Hematopoietic multipotent progenitor cell treated with erythropoietin and hydrocortisone succinate and interleukin-3 and kit ligand, for 15 days (in vitro differentiated cells): ENCODE measurements at regions not wholly inside any gene's neighbourhood (a gene's known extent, or its start where the extent isn't known, plus 50 kb on each side); places are given as distances from the start of the nearest gene placed in this dataset.

ENCODE experiments used
- DNase-seq: peaks from one replicate; pipeline ENCODE4 v3.0.0-alpha.2; 2015; ENCODE audit warnings: low spot score

DNA sequence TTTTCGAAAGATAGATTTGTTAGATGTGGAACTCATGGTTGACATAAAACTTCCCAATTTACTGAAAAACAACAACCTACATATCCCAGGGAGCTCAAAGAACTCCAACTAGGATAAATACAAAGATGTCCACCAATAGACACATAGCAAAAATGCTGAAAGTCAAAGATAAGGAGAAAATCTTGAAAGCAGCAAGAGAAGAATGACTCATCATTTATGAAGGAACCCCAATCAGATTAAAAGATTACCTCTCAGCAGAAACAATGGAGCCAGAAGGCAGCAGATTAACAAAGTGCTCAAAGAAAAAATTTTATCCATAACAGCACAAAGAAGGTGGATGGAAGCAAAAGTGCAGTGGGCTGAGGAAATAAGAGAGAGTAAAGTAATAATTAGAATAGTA lies 908.6 kb downstream of the SORCS3 start:
- DNase-seq, result no peak

DNA sequence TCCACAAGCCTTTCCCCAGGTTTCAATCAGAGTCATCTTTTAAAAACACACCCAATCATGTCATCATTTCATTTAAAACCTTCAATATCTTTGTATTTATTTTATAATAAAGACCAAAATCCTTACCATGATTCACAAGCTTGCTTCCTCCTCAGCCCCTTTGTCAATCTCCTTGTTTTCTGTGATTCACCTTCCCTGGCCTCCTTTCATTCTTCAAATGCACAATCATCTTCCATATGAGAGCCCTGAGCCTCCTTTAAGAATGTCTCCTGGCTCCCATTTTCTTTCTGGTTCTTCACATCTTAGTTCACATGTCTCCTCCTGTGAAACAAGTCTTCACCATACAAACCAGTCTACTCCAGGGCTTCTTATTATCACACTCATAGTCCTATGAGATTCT lies 904.0 kb downstream of the SORCS3 start:
- DNase-seq, result no peak

DNA sequence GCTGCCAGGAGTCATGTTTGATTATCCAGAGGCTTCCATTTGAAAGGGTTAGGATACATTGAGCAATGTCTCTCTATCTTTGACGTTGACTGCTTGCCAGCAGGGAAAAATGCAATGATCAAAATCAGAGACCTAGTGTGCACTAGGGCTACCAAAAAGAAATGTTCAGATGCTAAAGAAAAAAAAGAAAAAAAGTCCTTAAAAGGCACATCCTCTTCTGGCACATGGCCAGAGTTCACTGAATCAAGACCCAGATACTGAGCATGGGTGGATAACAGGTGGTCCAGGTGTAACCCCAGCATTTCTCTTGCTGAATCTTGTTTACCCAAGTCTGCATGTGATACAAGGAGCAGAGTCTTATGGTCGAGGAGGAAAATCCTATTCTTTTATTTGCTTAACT lies 899.3 kb downstream of the SORCS3 start:
- DNase-seq, result no peak

GRCh38 chr10:105538874-105539273 lies 897.8 kb downstream of the SORCS3 start:
- DNase-seq, result no peak

GRCh38 chr10:105535478-105535877 lies 894.4 kb downstream of the SORCS3 start:
- DNase-seq, result no peak

- no peak for DNase-seq
These were observed 893.0 kb downstream of the SORCS3 start for GRCh38 chr10:105534086-105534485.

- DNase-seq, result no peak
These were observed 875.4 kb downstream of the SORCS3 start for GRCh38 chr10:105516511-105516910.

- no peak for DNase-seq
These were observed 873.0 kb downstream of the SORCS3 start for GRCh38 chr10:105514106-105514505.

DNA sequence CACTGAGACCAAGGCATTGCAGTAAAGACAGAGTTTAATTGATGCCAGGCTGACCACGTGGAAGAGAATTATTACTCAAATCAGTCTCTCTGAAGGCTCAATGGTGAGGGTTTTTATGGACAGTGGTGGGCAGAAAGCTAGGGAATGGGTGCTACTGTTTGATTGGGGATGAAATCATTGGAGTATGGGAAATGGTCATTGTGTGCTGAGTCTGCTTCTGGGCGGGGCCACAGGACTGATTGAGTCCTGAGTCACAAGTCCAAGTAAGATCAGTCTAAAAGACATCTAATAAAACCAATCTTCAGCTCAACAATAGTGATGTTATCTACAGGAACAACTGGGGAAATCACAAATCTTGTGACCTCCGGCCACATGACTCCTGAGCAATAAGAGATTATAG lies 868.4 kb downstream of the SORCS3 start:
- no peak for DNase-seq

DNA sequence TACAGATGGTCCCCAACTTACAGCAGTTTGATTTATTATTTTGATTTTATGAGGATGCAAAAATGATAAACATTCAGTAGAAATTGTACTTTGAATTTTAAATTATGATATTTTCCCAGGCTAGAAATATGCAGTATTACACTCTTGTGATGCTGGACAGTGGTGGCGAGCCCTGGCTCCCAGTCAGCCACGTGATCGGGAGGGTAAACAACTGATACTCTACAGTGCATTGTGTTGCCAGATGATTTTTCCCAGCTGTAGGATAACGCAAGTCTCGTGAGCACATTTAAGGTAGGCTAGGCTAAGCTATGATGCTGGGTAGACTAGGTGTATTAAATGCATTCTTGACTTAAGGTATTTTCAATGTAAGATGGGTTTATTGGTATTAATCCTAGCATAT lies 865.2 kb downstream of the SORCS3 start:
- DNase-seq, result no peak

- no peak for DNase-seq
These were observed 862.6 kb downstream of the SORCS3 start for GRCh38 chr10:105503714-105504113.

GRCh38 chr10:105502058-105502457 lies 861.0 kb downstream of the SORCS3 start:
- no peak for DNase-seq

DNA sequence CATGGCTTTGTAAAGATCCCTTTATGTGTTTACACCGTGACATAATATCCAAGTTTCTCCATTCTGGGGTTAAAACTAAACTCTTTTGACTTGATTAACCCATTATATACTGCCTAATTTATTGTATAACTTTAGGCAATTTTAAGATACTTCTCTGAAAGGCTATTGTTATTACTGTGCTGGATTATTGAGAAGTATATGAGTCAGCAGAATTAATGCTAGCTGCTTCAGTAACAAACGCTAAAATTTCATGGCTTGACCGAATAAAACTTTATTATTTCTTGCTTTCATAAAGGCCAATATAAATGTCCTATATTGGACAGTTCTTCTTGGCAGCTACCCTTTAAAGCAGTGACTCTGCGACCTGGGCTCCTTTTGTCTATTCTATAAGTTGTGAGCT lies 853.9 kb downstream of the SORCS3 start:
- no peak for DNase-seq

DNA sequence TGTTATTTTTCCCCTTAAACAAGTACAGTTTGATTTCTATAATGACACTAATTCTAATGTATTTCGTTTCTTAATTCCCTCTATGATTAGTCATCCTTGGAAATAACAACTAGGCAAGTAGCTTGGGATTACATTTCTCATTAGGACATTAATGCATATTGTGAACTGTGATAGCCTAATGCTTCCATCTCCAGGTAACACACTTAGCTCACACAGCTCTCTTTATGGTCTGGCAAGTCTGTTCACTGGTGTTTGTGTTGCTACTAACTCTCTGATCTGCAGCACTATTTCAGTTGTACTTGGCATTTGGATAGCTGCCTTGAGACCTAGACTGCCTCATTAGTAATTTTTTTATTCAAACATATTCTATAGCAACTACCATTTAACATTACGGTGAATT lies 853.2 kb downstream of the SORCS3 start:
- no peak for DNase-seq

GRCh38 chr10:105473170-105473569 lies 832.1 kb downstream of the SORCS3 start:
- DNase-seq, result no peak

DNA sequence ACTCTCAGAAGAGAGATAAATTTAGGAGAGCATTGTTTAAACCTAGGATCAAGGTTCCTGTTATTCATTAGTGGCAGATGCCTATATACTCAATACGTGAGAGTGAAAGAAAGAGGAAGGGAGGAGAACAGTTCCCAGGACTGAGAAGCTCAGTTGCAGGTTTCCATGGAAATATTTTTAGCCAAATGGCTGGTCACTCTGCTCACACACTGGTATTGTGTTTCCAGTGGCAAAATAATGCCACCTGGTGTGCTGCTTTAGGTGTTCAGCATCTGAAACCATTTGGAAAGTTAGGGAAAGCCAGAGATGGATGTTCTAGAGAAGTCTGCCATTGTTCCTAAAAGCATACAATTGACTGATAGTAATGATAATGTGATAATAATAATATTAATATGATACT lies 827.7 kb downstream of the SORCS3 start:
- DNase-seq, result no peak

GRCh38 chr10:105466521-105466920 lies 825.4 kb downstream of the SORCS3 start:
- no peak for DNase-seq

DNA sequence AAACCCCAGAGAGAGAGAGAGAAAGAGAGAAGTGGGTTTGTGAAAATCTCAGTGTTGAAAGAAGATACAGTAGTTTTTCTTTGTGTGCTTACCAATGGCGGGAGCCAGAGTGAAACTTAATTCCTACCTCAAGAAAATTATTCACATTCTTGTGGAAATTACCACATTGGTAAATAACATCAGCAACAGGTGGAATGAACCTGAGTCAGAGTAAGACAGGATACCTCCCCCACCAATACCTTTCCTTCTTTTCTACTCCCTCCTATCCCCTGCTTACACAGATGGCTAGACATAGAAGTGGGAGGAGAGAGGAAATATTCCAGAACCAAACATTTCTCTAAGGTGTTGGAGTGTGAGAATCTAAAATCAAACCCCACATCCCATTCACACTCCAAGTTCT lies 793.9 kb downstream of the SORCS3 start:
- DNase-seq, result no peak

DNA sequence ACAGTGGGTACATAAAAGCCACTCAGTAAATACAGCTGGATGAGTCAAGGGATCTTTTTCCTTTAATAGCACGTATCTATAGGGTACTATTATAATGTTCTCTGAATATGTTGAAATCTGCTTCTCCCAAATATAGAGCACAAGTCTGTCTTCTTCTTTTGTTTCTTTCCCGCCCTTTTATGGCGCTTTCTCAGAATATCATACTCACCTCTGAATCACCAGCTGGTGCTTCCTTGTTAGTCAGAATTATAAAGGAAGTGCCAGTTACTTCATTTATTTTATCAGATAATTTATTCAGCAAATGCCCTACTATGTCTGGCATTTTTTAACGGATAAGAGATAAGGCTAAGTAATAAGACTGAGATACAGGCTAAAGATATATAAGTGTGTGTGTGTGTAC lies 772.9 kb downstream of the SORCS3 start:
- no peak for DNase-seq

GRCh38 chr10:105409370-105409769 lies 768.3 kb downstream of the SORCS3 start:
- DNase-seq, result no peak

GRCh38 chr10:105406488-105406887 lies 765.4 kb downstream of the SORCS3 start:
- DNase-seq, result no peak

GRCh38 chr10:105398202-105398601 lies 757.1 kb downstream of the SORCS3 start:
- no peak for DNase-seq

DNA sequence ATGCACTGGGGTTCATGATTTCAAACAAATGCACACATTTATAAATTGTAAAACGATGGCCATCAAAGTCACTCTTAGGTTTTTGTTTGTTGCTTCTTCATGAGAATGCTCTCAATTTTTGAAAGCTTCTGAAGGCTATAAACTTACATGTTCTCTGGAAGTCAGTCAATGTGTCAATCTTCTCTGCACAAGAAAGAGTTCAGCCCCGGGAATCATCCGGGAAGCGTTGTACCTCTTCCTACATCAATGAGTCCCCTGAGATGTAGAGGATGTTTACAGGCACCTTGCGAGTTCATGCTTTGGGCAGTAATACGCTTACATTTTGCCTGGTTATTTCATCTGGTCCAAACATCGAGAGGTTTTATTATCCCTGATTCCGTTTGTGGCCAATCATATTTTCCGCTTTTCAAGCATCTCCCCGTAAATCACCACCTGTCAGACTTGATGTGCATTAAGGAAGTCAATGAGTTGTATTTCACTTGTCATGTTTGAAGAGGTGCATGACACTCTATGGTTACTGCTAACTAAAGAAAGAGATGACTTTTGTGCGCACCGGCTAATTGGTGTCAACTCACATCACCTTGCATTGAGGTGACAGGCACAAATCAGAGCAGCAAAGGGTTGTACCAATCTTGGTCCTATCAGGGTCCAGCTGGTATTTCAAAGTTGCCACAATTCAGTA lies 750.7 kb downstream of the SORCS3 start:
- no peak for DNase-seq

DNA sequence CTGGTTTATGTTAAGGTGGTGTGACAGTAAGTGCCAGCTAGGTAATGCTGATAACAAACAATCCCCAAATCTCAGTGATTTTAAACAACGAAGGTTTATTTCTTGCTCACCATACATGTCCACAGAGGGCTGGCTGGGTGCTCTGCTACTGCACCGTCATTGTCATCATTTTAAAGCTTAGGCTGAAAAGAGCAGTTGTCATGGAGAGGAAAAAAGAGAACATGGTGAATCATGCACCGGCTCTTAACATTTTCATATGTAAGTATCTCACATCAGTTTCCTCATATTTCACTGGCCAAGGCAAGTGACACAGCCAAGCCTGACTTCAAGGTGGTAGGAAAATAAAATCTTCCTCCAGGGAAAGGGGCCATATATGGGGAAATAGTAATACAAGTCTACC lies 746.9 kb downstream of the SORCS3 start:
- no peak for DNase-seq

DNA sequence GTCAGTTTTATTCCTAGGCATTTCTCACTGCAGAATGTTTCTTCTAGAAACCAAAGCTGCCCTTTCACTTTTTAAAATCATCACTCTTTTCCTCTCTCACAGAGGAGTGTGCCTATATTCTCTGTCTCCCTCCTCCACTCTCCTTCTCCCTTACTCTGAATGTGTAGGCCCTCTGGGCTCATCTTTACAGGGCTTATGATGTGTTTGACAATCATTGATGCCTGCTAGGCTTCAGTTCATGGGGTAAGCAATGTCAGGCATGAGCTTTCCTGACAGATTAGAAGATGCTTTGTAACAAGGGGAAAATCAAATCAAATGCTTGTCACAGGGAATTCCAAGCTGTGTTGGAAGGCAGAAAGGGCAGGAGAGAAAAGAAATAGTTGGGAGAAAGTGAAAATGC lies 742.9 kb downstream of the SORCS3 start:
- DNase-seq, result no peak
